ENCODE measurements at regions not wholly inside any gene's neighbourhood (a gene's known extent, or its start where the extent isn't known, plus 50 kb on each side); places are given as distances from the start of the nearest gene placed in this dataset.

GRCh38 chr15:29473621-29474105 is 204.0 kb upstream of the NSMCE3 start:
- no peak overlapping the region for H3K4me3 ChIP-seq (replicated peaks; ENCODE audit: low read depth, low read length)
- DNase-seq (ENCODE audit: low read depth): no peak
- TF ChIP-seq CTCF (IDR thresholded peaks at IDR 0.05; ENCODE audit: low read length, missing control alignments): no peak

- TF ChIP-seq CTCF (IDR thresholded peaks at IDR 0.05; ENCODE audit: low read length, missing control alignments): no peak
- no peak for DNase-seq (ENCODE audit: low read depth)
- no peak overlapping the region for H3K4me3 ChIP-seq (replicated peaks; ENCODE audit: low read depth, low read length)
Observed at GRCh38 chr15:29472901-29473445, 203.4 kb upstream of the NSMCE3 start.

DNA sequence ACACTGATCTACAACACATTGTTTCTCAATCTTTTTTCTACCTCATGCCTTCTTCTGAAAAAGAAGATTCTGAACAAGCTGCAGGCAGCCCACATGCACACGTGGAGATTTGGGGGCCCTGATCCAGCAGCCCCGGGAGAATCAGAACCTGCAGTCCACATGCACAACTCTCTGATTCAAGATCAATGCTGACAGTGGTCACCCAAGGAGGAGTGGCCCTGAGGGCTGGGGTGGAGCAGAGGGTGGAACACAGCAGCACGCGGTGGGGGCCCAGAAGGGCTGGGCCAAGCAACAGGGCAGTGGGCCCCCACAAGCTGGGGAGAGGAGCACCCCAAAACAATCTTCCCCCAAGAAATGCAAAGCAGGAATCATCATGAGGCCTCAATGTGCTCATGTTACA is 202.1 kb upstream of the NSMCE3 start:
- no peak for TF ChIP-seq CTCF (IDR thresholded peaks at IDR 0.05; ENCODE audit: low read length, missing control alignments)
- H3K4me3 ChIP-seq (replicated peaks; ENCODE audit: low read depth, low read length): no peak overlapping the region
- no peak for DNase-seq (ENCODE audit: low read depth)

DNA sequence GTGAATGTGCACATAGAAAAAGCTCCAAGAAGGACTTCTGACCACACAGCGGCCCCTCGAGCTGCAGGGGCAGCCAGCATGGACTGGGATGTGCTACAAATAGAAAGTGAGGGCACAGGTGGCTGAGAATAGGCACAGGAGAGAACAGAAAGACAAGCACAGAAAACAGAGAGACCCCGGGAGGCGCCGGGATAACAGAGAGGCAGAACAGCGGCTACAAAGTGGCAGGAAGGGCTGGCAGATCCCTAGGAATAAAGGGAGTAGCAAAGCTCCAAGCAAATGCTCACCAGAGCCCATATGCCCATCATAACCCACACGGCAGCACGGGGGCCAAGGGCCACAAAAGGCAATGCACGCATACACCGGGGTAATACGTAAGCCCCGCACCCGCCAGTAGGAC is 201.7 kb upstream of the NSMCE3 start:
- H3K4me3 ChIP-seq (replicated peaks; ENCODE audit: low read depth, low read length): no peak overlapping the region
- no peak for TF ChIP-seq CTCF (IDR thresholded peaks at IDR 0.05; ENCODE audit: low read length, missing control alignments)
- DNase-seq (ENCODE audit: low read depth): no peak

GRCh38 chr15:29470794-29471193 is 201.2 kb upstream of the NSMCE3 start:
- no peak overlapping the region for H3K4me3 ChIP-seq (replicated peaks; ENCODE audit: low read depth, low read length)
- DNase-seq (ENCODE audit: low read depth): no peak

DNA sequence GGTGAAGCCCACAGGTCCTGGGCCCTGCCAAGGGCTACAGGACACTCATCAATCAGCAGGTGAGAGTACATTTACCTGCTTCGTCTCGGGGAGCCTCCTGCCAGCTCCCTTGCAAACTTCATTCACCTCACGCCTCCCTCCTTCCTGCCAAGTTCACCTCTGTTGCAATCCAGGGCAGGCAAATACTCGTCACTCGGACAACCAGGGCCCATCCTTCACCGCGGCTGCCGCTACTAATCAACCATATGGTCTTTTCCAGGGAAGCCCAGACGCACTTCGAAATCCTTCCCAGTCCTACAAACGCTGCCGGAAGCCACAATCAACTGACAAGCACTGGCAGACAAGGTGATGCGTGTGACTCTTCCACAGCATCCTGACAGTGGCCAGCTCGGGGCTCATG is 200.7 kb upstream of the NSMCE3 start:
- TF ChIP-seq CTCF (IDR thresholded peaks at IDR 0.05; ENCODE audit: low read length, missing control alignments): no peak
- no peak for DNase-seq (ENCODE audit: low read depth)
- H3K4me3 ChIP-seq (replicated peaks; ENCODE audit: low read depth, low read length): no peak overlapping the region

More at GRCh38 chr15:29470794-29471193, 201.2 kb upstream of the NSMCE3 start:
- no peak for TF ChIP-seq CTCF (IDR thresholded peaks at IDR 0.05; ENCODE audit: low read length, missing control alignments)

DNA sequence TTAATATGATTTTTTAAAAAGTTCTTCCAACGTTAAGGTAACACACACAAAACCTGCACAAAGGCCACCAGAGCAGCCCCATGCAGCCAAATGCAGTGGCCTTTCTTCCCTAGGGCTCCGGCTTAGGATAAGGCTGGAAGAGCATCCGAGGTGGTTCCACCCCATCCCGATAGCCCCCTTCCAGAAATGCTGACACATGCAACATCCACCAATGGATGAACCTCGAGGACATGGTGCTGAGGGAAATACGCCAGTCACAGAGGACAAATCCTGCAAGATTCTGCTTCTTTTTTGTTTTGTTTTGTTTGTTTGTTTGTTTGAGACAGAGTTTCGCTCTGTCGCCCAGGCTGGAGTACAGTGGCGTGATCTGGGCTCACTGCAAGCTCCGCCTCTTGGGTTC is 199.3 kb upstream of the NSMCE3 start:
- no peak for DNase-seq (ENCODE audit: low read depth)
- H3K4me3 ChIP-seq (replicated peaks; ENCODE audit: low read depth, low read length): no peak overlapping the region
- no peak for TF ChIP-seq CTCF (IDR thresholded peaks at IDR 0.05; ENCODE audit: low read length, missing control alignments)

All from fibroblast of pulmonary artery (primary cell).